Stomach (tissue), 4 donors: ENCODE measurements at regions not wholly inside any gene's neighbourhood (a gene's known extent, or its start where the extent isn't known, plus 50 kb on each side); places are given as distances from the start of the nearest gene placed in this dataset.

Experiments used
- EP300 ChIP-seq: sonication (generic); formaldehyde crosslinking; IDR thresholded peaks from one replicate; pipeline ENCODE4 v1.6.1; 2017; ENCODE audit warnings: antibody characterized with exemption
- POLR2A ChIP-seq, 4 donors: fragments of 450-650 bp; IDR thresholded peaks; one replicate each; pipeline ENCODE4 v1.6.1; 2016; ENCODE audit warnings: antibody characterized with exemption in 4 of 4, control low read depth in 2 of 4, mild to moderate bottlenecking in 1 of 4, moderate library complexity in 1 of 4
- POLR2AphosphoS5 ChIP-seq, 3 donors: sonication (generic); formaldehyde crosslinking; IDR thresholded peaks; one replicate each; pipeline ENCODE4 v1.6.1; 2016; ENCODE audit warnings: antibody characterized with exemption in 3 of 3
- TF ChIP-seq, protein P1 (sequence below), 7 experiments: fragments of 450-650 bp in 4 of 7; fragments of 200-600 bp in 3 of 7; sonication (generic) in 3 of 7; IDR thresholded peaks; one replicate each; pipeline ENCODE4 v1.5.1; 2016 to 2019; ENCODE audit warnings: antibody characterized with exemption in 7 of 7, control low read depth in 2 of 7, mild to moderate bottlenecking in 1 of 7

DNA sequence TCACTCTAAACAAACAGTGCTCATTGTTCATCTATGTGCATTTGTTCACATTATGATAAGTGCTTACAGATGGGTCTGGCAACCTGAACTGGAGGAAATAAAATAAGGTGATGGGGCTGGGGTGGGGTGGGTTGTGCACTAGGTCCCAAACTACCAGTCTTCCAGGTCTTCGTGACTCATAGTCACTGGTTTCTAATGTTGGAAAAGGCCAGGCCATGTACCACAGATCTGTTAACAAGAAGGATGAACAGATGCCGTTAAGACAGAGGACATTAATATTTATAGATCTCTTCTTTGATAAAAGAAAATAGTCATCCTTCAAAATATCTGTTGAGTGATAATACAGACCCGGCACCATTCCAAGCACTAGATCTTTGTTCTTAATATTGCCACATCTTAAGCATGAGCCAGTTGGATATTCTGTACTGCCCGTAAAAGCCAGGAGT, 71.4 kb upstream of the STARD4 start:
- TF ChIP-seq, protein P1, sequence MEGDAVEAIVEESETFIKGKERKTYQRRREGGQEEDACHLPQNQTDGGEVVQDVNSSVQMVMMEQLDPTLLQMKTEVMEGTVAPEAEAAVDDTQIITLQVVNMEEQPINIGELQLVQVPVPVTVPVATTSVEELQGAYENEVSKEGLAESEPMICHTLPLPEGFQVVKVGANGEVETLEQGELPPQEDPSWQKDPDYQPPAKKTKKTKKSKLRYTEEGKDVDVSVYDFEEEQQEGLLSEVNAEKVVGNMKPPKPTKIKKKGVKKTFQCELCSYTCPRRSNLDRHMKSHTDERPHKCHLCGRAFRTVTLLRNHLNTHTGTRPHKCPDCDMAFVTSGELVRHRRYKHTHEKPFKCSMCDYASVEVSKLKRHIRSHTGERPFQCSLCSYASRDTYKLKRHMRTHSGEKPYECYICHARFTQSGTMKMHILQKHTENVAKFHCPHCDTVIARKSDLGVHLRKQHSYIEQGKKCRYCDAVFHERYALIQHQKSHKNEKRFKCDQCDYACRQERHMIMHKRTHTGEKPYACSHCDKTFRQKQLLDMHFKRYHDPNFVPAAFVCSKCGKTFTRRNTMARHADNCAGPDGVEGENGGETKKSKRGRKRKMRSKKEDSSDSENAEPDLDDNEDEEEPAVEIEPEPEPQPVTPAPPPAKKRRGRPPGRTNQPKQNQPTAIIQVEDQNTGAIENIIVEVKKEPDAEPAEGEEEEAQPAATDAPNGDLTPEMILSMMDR (IDR thresholded peaks at IDR 0.05) = no peak
- TF ChIP-seq POLR2A (IDR thresholded peaks at IDR 0.05) = no peak
- no peak for TF ChIP-seq POLR2AphosphoS5 (IDR thresholded peaks at IDR 0.05)
- TF ChIP-seq EP300 = no peak
